Neural crest cell (in vitro differentiated cells): ENCODE measurements at regions not wholly inside any gene's neighbourhood (a gene's known extent, or its start where the extent isn't known, plus 50 kb on each side); places are given as distances from the start of the nearest gene placed in this dataset.

ENCODE experiments used
- DNase-seq: peaks from one replicate; pipeline ENCODE4 v3.0.0; 2021; ENCODE audit warnings: low read depth, mixed read lengths, low spot score
- H3K27ac Mint-ChIP-seq: one replicate; pipeline ENCODE4 v1.8.0; 2021; ENCODE audit warnings: mild to moderate bottlenecking, mixed read lengths; ENCODE audit not compliant: unreplicated experiment
- H3K27me3 Mint-ChIP-seq: 2 replicates; pipeline ENCODE4 v1.8.0; 2021; ENCODE audit warnings: low read depth, mild to moderate bottlenecking, mixed read lengths
- H3K36me3 Mint-ChIP-seq: 2 replicates; pipeline ENCODE4 v1.8.0; 2021; ENCODE audit warnings: low read depth, mild to moderate bottlenecking, mixed read lengths
- H3K4me1 Mint-ChIP-seq: 2 replicates; pipeline ENCODE4 v1.8.0; 2021; ENCODE audit warnings: mixed read lengths
- H3K4me3 Mint-ChIP-seq: one replicate; pipeline ENCODE4 v1.8.0; 2021; ENCODE audit warnings: mild to moderate bottlenecking, mixed read lengths
- H3K9me3 Mint-ChIP-seq: 2 replicates; pipeline ENCODE4 v1.8.0; 2021; ENCODE audit warnings: mixed read lengths
- CTCF ChIP-seq: fragments of 200-600 bp; sonication (generic); conservative IDR thresholded peaks from 2 replicates; pipeline ENCODE4 v1.5.0; 2021; ENCODE audit warnings: antibody characterized with exemption, mild to moderate bottlenecking

DNA sequence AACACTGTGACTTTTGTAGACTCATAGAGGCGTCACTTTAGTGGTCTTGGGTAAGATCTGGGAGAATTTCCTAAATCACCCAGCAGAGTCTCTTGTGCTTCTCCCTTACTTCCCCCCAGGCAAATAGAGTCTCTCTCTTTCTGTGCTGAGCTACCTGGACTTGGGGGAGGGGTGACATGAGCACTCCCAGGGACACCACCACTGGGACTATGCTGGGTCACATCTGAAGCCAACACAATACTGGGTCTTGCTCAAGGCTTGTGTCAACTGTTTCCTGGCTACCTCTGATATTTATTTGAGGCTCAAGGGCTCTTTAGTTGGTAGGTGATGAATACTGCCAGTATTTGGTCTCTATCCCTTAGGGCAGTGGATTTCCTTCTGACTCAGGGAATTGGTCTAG lies 214.6 kb upstream of the TPK1 start:
- no peak for TF ChIP-seq CTCF
- Mint-ChIP-seq H3K27ac (no peak overlapping the region), H3K9me3 (no peaks in the 10 kb centered on the region), H3K27me3 (no peaks in the 10 kb centered on the region), H3K4me1 (no peaks in the 10 kb centered on the region), H3K4me3 (no peak overlapping the region), H3K36me3 (no peaks in the 10 kb centered on the region)
- no peak for DNase-seq

DNA sequence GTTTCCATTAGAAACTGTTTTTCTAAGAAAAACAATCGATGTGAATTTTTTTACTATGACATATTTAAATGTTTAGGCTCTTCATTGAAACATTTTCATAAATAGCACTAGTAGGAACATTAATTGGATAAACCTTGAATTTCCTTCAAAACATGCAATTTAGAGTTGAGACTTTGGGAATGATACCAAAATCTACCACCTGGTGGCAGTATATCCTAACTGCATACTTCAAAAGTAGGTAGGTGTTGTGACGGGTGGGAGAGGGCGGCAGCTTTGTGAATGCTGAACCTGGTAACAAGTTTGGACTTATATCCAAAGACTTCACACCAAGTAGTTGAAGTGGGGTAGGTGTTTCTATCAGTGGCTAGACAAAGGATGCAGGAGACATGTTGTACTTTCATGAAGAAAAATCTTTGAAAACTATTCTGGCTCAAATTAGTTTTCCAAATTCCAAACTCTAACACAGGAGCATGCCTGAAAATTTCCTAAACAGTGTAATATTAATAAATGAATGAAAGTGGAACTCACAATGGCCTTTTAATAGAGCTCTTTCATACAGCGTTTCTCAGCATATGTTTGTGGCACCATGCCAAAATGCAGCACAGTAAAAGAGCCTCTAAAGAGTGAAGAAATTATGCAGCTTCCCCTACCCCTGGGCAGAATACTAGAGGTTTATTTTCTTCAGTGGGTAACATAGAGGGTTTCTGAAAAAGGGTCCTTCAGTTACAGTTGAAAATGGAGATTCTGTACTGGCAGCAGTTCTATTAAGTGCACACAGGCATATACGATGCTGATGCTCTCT lies 201.0 kb upstream of the TPK1 start:
- H3K4me3 Mint-ChIP-seq = no peak overlapping the region
- peaks cover 7% of the 10 kb centered on the region for H3K36me3 Mint-ChIP-seq
- TF ChIP-seq CTCF = peak; percentile 90
- H3K9me3 Mint-ChIP-seq = no peaks in the 10 kb centered on the region
- H3K27ac Mint-ChIP-seq = no peak overlapping the region
- H3K27me3 Mint-ChIP-seq = peaks cover 6% of the 10 kb centered on the region
- peak; percentile 57 for DNase-seq
- peaks cover 3% of the 10 kb centered on the region for H3K4me1 Mint-ChIP-seq

DNA sequence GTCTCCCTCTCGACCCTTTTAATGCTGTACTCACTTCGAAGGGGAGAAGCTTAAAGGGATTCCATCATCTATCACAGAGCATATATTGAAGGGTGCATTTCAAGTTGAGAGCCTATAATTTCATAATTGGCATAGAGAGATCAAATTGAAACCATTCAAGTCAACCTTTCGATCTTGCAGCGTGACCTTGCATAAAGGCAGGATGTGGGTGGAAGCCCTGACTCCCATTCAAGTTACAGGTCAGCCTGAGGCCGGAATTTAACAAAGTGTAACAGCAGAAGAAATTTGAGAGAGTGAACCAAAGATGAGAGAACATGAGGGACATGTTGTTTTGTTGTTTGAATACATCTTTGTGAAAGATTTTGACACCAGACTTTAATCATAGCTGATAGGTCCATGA lies 195.3 kb upstream of the TPK1 start:
- Mint-ChIP-seq H3K27ac (no peak overlapping the region), H3K4me1 (peaks cover 5% of the 10 kb centered on the region), H3K9me3 (no peaks in the 10 kb centered on the region), H3K27me3 (peaks cover 3% of the 10 kb centered on the region), H3K4me3 (no peak overlapping the region), H3K36me3 (peaks cover 7% of the 10 kb centered on the region)
- no peak for TF ChIP-seq CTCF
- no peak for DNase-seq

DNA sequence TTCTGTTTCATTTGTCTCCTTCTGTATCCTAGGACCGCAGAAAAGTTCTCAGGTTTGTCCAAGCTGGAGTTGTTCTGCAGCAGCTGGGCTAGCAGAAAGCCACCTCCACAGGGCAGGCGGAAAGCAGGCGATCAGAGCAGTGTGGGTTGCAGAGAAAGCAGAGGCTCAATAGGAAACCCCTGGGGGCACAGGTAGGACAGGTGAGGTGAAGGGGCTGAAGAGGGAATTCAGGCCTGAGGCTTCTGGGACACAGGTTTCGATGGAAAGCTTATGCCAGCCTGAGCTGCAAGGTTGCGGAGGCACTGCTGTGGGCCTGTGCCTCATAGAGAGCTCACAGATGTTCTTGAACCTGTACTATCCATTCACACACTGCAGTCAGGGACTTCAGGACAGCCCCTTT lies 194.9 kb upstream of the TPK1 start:
- Mint-ChIP-seq H3K27me3 (peaks cover under 1% of the 10 kb centered on the region), H3K4me3 (no peak overlapping the region)
- no peak for DNase-seq

GRCh38 chr7:145020454-145020853 lies 184.6 kb upstream of the TPK1 start:
- Mint-ChIP-seq H3K4me1 (peaks cover 6% of the 10 kb centered on the region), H3K27ac (no peak overlapping the region), H3K9me3 (no peaks in the 10 kb centered on the region), H3K4me3 (no peak overlapping the region), H3K27me3 (no peaks in the 10 kb centered on the region), H3K36me3 (no peaks in the 10 kb centered on the region)
- DNase-seq = no peak
- no peak for TF ChIP-seq CTCF

More for the DNA sequence above, 194.9 kb upstream of the TPK1 start:
- Mint-ChIP-seq H3K9me3 (no peaks in the 10 kb centered on the region), H3K36me3 (peaks cover 7% of the 10 kb centered on the region), H3K27ac (no peak overlapping the region), H3K4me1 (peaks cover 5% of the 10 kb centered on the region)
- no peak for TF ChIP-seq CTCF
